Calu3 (cell line): ENCODE measurements at regions not wholly inside any gene's neighbourhood (a gene's known extent, or its start where the extent isn't known, plus 50 kb on each side); places are given as distances from the start of the nearest gene placed in this dataset.

Experiments
- BruUV-seq: library from RNA; stranded (reverse); fragments of 400-500 nt; replicated peaks from 2 replicates; lab custom pipeline; 2021; lab: Mats Ljungman, UMichigan
- CTCF ChIA-PET: fragments of 300-600 bp; sonication (Branson Sonifier 250); formaldehyde crosslinking; loops from one replicate; lab custom pipeline; 2022; ENCODE audit warnings: antibody characterized with exemption; lab: Charles Lee
- DNase-seq: peaks from one replicate; pipeline ENCODE4 v3.0.0; 2022
- H3K27ac Mint-ChIP-seq: one replicate; pipeline ENCODE4 v1.8.0; 2022; ENCODE audit warnings: mixed read lengths; ENCODE audit not compliant: unreplicated experiment
- H3K27me3 Mint-ChIP-seq: one replicate; pipeline ENCODE4 v1.8.0; 2022; ENCODE audit warnings: mixed read lengths; ENCODE audit not compliant: unreplicated experiment
- H3K36me3 Mint-ChIP-seq: one replicate; pipeline ENCODE4 v1.8.0; 2022; ENCODE audit warnings: mild to moderate bottlenecking, moderate library complexity, mixed read lengths; ENCODE audit not compliant: insufficient read depth, unreplicated experiment
- H3K4me1 Mint-ChIP-seq: one replicate; pipeline ENCODE4 v1.8.0; 2022; ENCODE audit warnings: mild to moderate bottlenecking, low read depth, mixed read lengths; ENCODE audit not compliant: unreplicated experiment
- H3K4me3 Mint-ChIP-seq: one replicate; pipeline ENCODE4 v1.8.0; 2022; ENCODE audit warnings: mild to moderate bottlenecking, low read depth, moderate library complexity, mixed read lengths; ENCODE audit not compliant: unreplicated experiment
- H3K9me3 Mint-ChIP-seq: one replicate; pipeline ENCODE4 v1.8.0; 2022; ENCODE audit warnings: low read depth, mixed read lengths; ENCODE audit not compliant: unreplicated experiment
- CTCF ChIP-seq: fragments of 200-600 bp; IDR thresholded peaks from one replicate; pipeline ENCODE4 v1.8.0; 2022; ENCODE audit warnings: antibody characterized with exemption; ENCODE audit not compliant: unreplicated experiment
- intact Hi-C: fragments of 100-400 bp; cut with micrococcal nuclease; formaldehyde crosslinking; loops from one replicate; pipeline ENCODE4 v1.10.0; 2022; ENCODE audit not compliant: unreplicated experiment

- H3K27me3 Mint-ChIP-seq = no peaks in the 10 kb centered on the region
- no peak for TF ChIP-seq CTCF
- no peak overlapping the region for H3K27ac Mint-ChIP-seq
- H3K36me3 Mint-ChIP-seq = no peaks in the 10 kb centered on the region
- BruUV-seq = no TSS peak
- H3K9me3 Mint-ChIP-seq = peaks cover 7% of the 10 kb centered on the region
- CTCF ChIA-PET = no interaction called here
- no peak for DNase-seq
- intact Hi-C loops = no loop called here
- no peaks in the 10 kb centered on the region for H3K4me1 Mint-ChIP-seq
- H3K4me3 Mint-ChIP-seq = no peak overlapping the region
These were observed 1396.1 kb upstream of the TMEFF2 start for GRCh38 chr2:193590831-193591230.

- Mint-ChIP-seq H3K36me3 (no peaks in the 10 kb centered on the region), H3K4me1 (peaks cover 37% of the 10 kb centered on the region), H3K27me3 (no peaks in the 10 kb centered on the region), H3K4me3 (no peak overlapping the region), H3K9me3 (peaks cover 2% of the 10 kb centered on the region), H3K27ac (no peak overlapping the region)
- peak; percentile 15 for DNase-seq
- CTCF ChIA-PET = interaction anchor here (0.5 to 1.6 kb wide), 4 partner anchors 395 to 980 kb away, joined by 3 to 12 read pairs (median 4); no protein-coding TSS in a partner anchor
- intact Hi-C loops = loop anchor here (2.0 to 10.0 kb wide), 5 partner anchors 240 to 836 kb away; no protein-coding TSS in a partner anchor
- peak; percentile 52 for TF ChIP-seq CTCF
- BruUV-seq = no TSS peak
These were observed 1389.8 kb upstream of the TMEFF2 start for GRCh38 chr2:193584522-193584938.

- intact Hi-C loops = loop anchor here (2.0 to 10.0 kb wide), 5 partner anchors 239 to 835 kb away; no protein-coding TSS in a partner anchor
- no TSS peak for BruUV-seq
- H3K27me3 Mint-ChIP-seq = no peaks in the 10 kb centered on the region
- H3K4me3 Mint-ChIP-seq = no peak overlapping the region
- TF ChIP-seq CTCF = no peak
- H3K9me3 Mint-ChIP-seq = peaks cover 2% of the 10 kb centered on the region
- CTCF ChIA-PET = interaction anchor here (0.9 to 1.6 kb wide), 2 partner anchors 834 to 979 kb away, joined by 3 to 12 read pairs; no protein-coding TSS in a partner anchor
- no peak overlapping the region for H3K27ac Mint-ChIP-seq
- DNase-seq = peak; percentile 45
- H3K4me1 Mint-ChIP-seq = peaks cover 37% of the 10 kb centered on the region
- H3K36me3 Mint-ChIP-seq = no peaks in the 10 kb centered on the region
These were observed 1389.1 kb upstream of the TMEFF2 start for GRCh38 chr2:193583638-193584400.

GRCh38 chr2:193581807-193582206 lies 1387.1 kb upstream of the TMEFF2 start:
- Mint-ChIP-seq H3K36me3 (no peaks in the 10 kb centered on the region), H3K4me1 (peaks cover 49% of the 10 kb centered on the region), H3K4me3 (no peak overlapping the region), H3K27ac (peak overlapping the region; percentile 11), H3K27me3 (no peaks in the 10 kb centered on the region), H3K9me3 (peaks cover 2% of the 10 kb centered on the region)
- DNase-seq = no peak
- no TSS peak for BruUV-seq
- no peak for TF ChIP-seq CTCF
- intact Hi-C loops = loop anchor here (10.0 kb wide), 3 partner anchors 237 to 397 kb away; no protein-coding TSS in a partner anchor
- CTCF ChIA-PET = no interaction called here
